B cell (primary cell): ENCODE measurements at regions not wholly inside any gene's neighbourhood (a gene's known extent, or its start where the extent isn't known, plus 50 kb on each side); places are given as distances from the start of the nearest gene placed in this dataset.

Source experiments
- ATAC-seq: fragments of 200-7000 bp; cut with Tn5 transposase; one replicate; pipeline ENCODE4 v1.10.0; 2021; ENCODE audit warnings: low read depth, mild to moderate bottlenecking, moderate number of reproducible peaks, moderate library complexity
- CTCF ChIA-PET: fragments of 350-600 bp; sonication (Branson Sonifier 250); formaldehyde crosslinking; loops from one replicate; lab custom pipeline; 2021; ENCODE audit warnings: antibody characterized with exemption, inconsistent platforms; lab: Charles Lee
- POLR2A ChIA-PET: fragments of 350-600 bp; sonication (Branson Sonifier 250); formaldehyde crosslinking; loops from one replicate; lab custom pipeline; 2021; ENCODE audit warnings: antibody characterized with exemption; lab: Charles Lee
- DNase-seq: peaks from one replicate; pipeline ENCODE4 v3.0.0; 2013
- H2AFZ ChIP-seq: 2 replicates; pipeline ENCODE4 v1.6.1; 2012; ENCODE audit warnings: mild to moderate bottlenecking, low read depth, low read length; ENCODE audit not compliant: insufficient read depth, poor library complexity, severe bottlenecking
- H3K27ac ChIP-seq, 2 donors: 1 replicate in 1 of 2; 2 replicates in 1 of 2; pipeline ENCODE4 v1.5.1; 2012 to 2013; ENCODE audit warnings: low read length in 2 of 2, mild to moderate bottlenecking in 2 of 2, moderate library complexity in 1 of 2
- H3K27me3 ChIP-seq, 4 experiments: fragments of 200-600 bp in 1 of 4; sonication (generic) in 1 of 4; replicated peaks in 1 of 4; 1 replicate in 2 of 4; 2 replicates in 2 of 4; pipeline versions ENCODE4 v1.6.1 to v1.7.0; 2013 to 2016; ENCODE audit warnings: low read length in 3 of 4, mild to moderate bottlenecking in 2 of 4, mixed read lengths in 1 of 4, moderate library complexity in 1 of 4; ENCODE audit not compliant: insufficient read depth in 4 of 4, control insufficient read depth in 3 of 4; ENCODE audit errors: control extremely low read depth in 1 of 4
- H3K36me3 ChIP-seq, 2 experiments: replicated peaks in 1 of 2; 1 replicate in 1 of 2; 2 replicates in 1 of 2; pipeline versions ENCODE4 v1.6.1 to v1.7.1; 2013; ENCODE audit warnings: low read length in 1 of 2; ENCODE audit not compliant: insufficient read depth in 2 of 2, control insufficient read depth in 1 of 2; ENCODE audit errors: control extremely low read depth in 1 of 2, extremely low read depth in 1 of 2
- H3K4me1 ChIP-seq, 2 donors: fragments of 200-600 bp in 1 of 2; sonication (generic) in 1 of 2; 1 replicate in 1 of 2; 2 replicates in 1 of 2; pipeline versions ENCODE4 v1.5.1 to v1.6.1; 2013 to 2017; ENCODE audit warnings: low read length in 2 of 2; ENCODE audit not compliant: control insufficient read depth in 2 of 2, insufficient read depth in 2 of 2
- H3K4me2 ChIP-seq: replicated peaks from 2 replicates; pipeline ENCODE3; 2012; ENCODE audit warnings: mild to moderate bottlenecking, low read depth, low read length; ENCODE audit not compliant: poor library complexity, severe bottlenecking
- H3K4me3 ChIP-seq, 5 experiments: fragments of 200-600 bp in 1 of 5; sonication (generic) in 1 of 5; 1 replicate in 3 of 5; 2 replicates in 2 of 5; pipeline versions ENCODE4 v1.5.1 to v1.7.0; 2011 to 2016; ENCODE audit warnings: low read length in 4 of 5, mild to moderate bottlenecking in 4 of 5, low read depth in 2 of 5, control low read depth in 1 of 5, moderate library complexity in 1 of 5; ENCODE audit not compliant: insufficient read depth in 1 of 5; ENCODE audit errors: control extremely low read depth in 1 of 5, extremely low read depth in 1 of 5
- H3K79me2 ChIP-seq: fragments of 200-600 bp; sonication (generic); one replicate; pipeline ENCODE4 v1.6.0; 2016; ENCODE audit warnings: low read length; ENCODE audit not compliant: control insufficient read depth, insufficient read depth
- H3K9ac ChIP-seq: fragments of 200-600 bp; sonication (generic); 2 replicates; pipeline ENCODE4 v1.6.1; 2017; ENCODE audit warnings: mild to moderate bottlenecking, low read length, moderate library complexity
- H3K9me3 ChIP-seq, 3 donors: one replicate each; pipeline versions ENCODE4 v1.6.1 to v1.7.1; 2013; ENCODE audit warnings: low read length in 2 of 3; ENCODE audit not compliant: control insufficient read depth in 2 of 3, insufficient read depth in 1 of 3; ENCODE audit errors: control extremely low read depth in 1 of 3
- H4K20me1 ChIP-seq: 2 replicates; pipeline ENCODE4 v1.6.0; 2012; ENCODE audit warnings: mild to moderate bottlenecking, low read length; ENCODE audit not compliant: insufficient read depth, control insufficient read depth, poor library complexity, severe bottlenecking
- H3K27ac Mint-ChIP-seq: one replicate; pipeline ENCODE4 v1.8.0; 2021; ENCODE audit warnings: mixed read lengths
- H3K27me3 Mint-ChIP-seq: one replicate; pipeline ENCODE4 v1.8.0; 2021; ENCODE audit warnings: mixed read lengths
- H3K4me1 Mint-ChIP-seq: one replicate; pipeline ENCODE4 v1.8.0; 2021; ENCODE audit warnings: mixed read lengths
- H3K4me3 Mint-ChIP-seq: one replicate; pipeline ENCODE4 v1.8.0; 2021; ENCODE audit warnings: mixed read lengths
- H3K9me3 Mint-ChIP-seq: one replicate; pipeline ENCODE4 v1.8.0; 2022; ENCODE audit warnings: mixed read lengths; ENCODE audit not compliant: insufficient read depth
- CTCF ChIP-seq: fragments of 200-600 bp; IDR thresholded peaks from one replicate; pipeline ENCODE4 v1.8.0; 2022; ENCODE audit warnings: antibody characterized with exemption, mild to moderate bottlenecking
- EZH2 ChIP-seq: IDR thresholded peaks from 2 replicates; pipeline ENCODE4 v1.6.1; 2012; ENCODE audit warnings: borderline replicate concordance, low read depth, mild to moderate bottlenecking, moderate library complexity, low read length; ENCODE audit not compliant: insufficient read depth, poor library complexity, severe bottlenecking
- WGBS: methylation state at CpG from one replicate; pipeline ENCODE4 v1.1.5; 2013; ENCODE audit warnings: missing lambda C conversion rate; ENCODE audit not compliant: insufficient coverage; 5-methylcytosine and 5-hydroxymethylcytosine counted together
- intact Hi-C: fragments of 100-400 bp; cut with micrococcal nuclease; formaldehyde crosslinking; loops from one replicate; pipeline ENCODE4 v1.10.0; 2022

- no peaks in the 10 kb centered on the region for H3K36me3 ChIP-seq
- intact Hi-C loops: no loop called here
- peaks cover 0 to 2% (median 0%) of the 10 kb centered on the region in 3 donors for H3K9me3 ChIP-seq
- H3K27ac ChIP-seq: no peak overlapping the region
- peaks cover 17% of the 10 kb centered on the region for H3K4me1 Mint-ChIP-seq
- no peaks in the 10 kb centered on the region for H4K20me1 ChIP-seq
- no peaks in the 10 kb centered on the region for H3K79me2 ChIP-seq
- H3K4me3 Mint-ChIP-seq: no peak overlapping the region
- POLR2A ChIA-PET: no interaction called here
- H2AFZ ChIP-seq: no peak overlapping the region
- H3K27ac Mint-ChIP-seq: no peak overlapping the region
- WGBS: 76% methylated on average over 18 of the region's 18 CpGs
- H3K27me3 Mint-ChIP-seq: no peaks in the 10 kb centered on the region
- H3K27me3 ChIP-seq: peaks cover 0 to 15% (median 3%) of the 10 kb centered on the region in 4 experiments
- no peak overlapping the region for H3K9ac ChIP-seq
- no peak for ATAC-seq
- H3K4me2 ChIP-seq: no peak overlapping the region
- peaks cover 7 to 11% of the 10 kb centered on the region in 2 donors for H3K4me1 ChIP-seq
- no peak for DNase-seq
- no peaks in the 10 kb centered on the region for H3K9me3 Mint-ChIP-seq
- CTCF ChIA-PET: interaction anchor here (1.5 kb wide), 1 partner anchor 18 kb away, joined by 6 read pairs; no protein-coding TSS in a partner anchor
- H3K4me3 ChIP-seq: no peak overlapping the region
- TF ChIP-seq CTCF (no peak), EZH2 (no peak)
These were observed 72.0 kb downstream of the RGS12 start for GRCh38 chr4:3364634-3365314.

- no peaks in the 10 kb centered on the region for H3K36me3 ChIP-seq
- H3K4me2 ChIP-seq: no peak overlapping the region
- H3K27me3 ChIP-seq: peaks cover 0 to 20% (median 3%) of the 10 kb centered on the region in 4 experiments
- ChIA-PET POLR2A (no interaction called here), CTCF (no interaction called here)
- no peak for DNase-seq
- TF ChIP-seq CTCF: no peak
- TF ChIP-seq EZH2: no peak
- no peak for ATAC-seq
- WGBS: 94% methylated on average over 6 of the region's 11 CpGs
- no peak overlapping the region for H3K9ac ChIP-seq
- peaks cover 0 to 2% (median 0%) of the 10 kb centered on the region in 3 donors for H3K9me3 ChIP-seq
- Mint-ChIP-seq H3K4me3 (no peak overlapping the region), H3K27ac (no peak overlapping the region), H3K27me3 (peaks cover 2% of the 10 kb centered on the region), H3K4me1 (peaks cover 19% of the 10 kb centered on the region), H3K9me3 (no peaks in the 10 kb centered on the region)
- intact Hi-C loops: no loop called here
- H2AFZ ChIP-seq: no peak overlapping the region
- H4K20me1 ChIP-seq: no peaks in the 10 kb centered on the region
- H3K27ac ChIP-seq: no peak overlapping the region
- H3K79me2 ChIP-seq: no peaks in the 10 kb centered on the region
- H3K4me1 ChIP-seq: peaks cover 12 to 16% of the 10 kb centered on the region in 2 donors
- H3K4me3 ChIP-seq: no peak overlapping the region
These were observed 72.5 kb downstream of the RGS12 start for GRCh38 chr4:3365326-3365725.
